Posterior vena cava (tissue), 2 donors: ENCODE measurements at regions not wholly inside any gene's neighbourhood (a gene's known extent, or its start where the extent isn't known, plus 50 kb on each side); places are given as distances from the start of the nearest gene placed in this dataset.
"Not testable (repeated sequence)": the region's sequence is repeated elsewhere in the genome, so short reads cannot be mapped to it uniquely, and the experiment has no call there.

Experiments used
- DNase-seq: peaks from one replicate; pipeline ENCODE4 v3.0.0-alpha.2; 2020; ENCODE audit warnings: low spot score
- intact Hi-C, 2 donors: fragments of 100-400 bp; cut with DNase I; formaldehyde crosslinking; loops; one replicate each; pipeline versions ENCODE4 v1.14.1 to v1.14.2; 2022 to 2023
- donor health status: DM: yes; HTN: yes; CAD: no.
- donor health status: DM: yes; HTN: yes; CAD: no.

- DNase-seq: no peak
- intact Hi-C loops: no loop called here
These were observed 376.0 kb upstream of the PAPPA start for GRCh38 chr9:115777610-115778009.

- intact Hi-C loops: no loop called here
- DNase-seq: no peak
These were observed 372.4 kb upstream of the PAPPA start for GRCh38 chr9:115781070-115781736.

GRCh38 chr9:115786321-115786720, 367.3 kb upstream of the PAPPA start:
- no peak for DNase-seq
- intact Hi-C loops: no loop called here

- intact Hi-C loops: no loop called here
- no peak for DNase-seq
These were observed 363.1 kb upstream of the PAPPA start for GRCh38 chr9:115790520-115790919.

GRCh38 chr9:115794921-115795475, 358.6 kb upstream of the PAPPA start:
- DNase-seq: no peak
- intact Hi-C loops: no loop called here

- intact Hi-C loops: no loop called here
- no peak for DNase-seq
These were observed 353.9 kb upstream of the PAPPA start for GRCh38 chr9:115799734-115800133.

- intact Hi-C loops: no loop called here
- no peak for DNase-seq
These were observed 349.4 kb upstream of the PAPPA start for GRCh38 chr9:115804206-115804605.

- intact Hi-C loops: no loop called here
- DNase-seq: no peak
These were observed 345.5 kb upstream of the PAPPA start for GRCh38 chr9:115808108-115808507.

- DNase-seq: no peak
- intact Hi-C loops: no loop called here
These were observed 344.9 kb upstream of the PAPPA start for GRCh38 chr9:115808695-115809094.

- intact Hi-C loops: no loop called here
- no peak for DNase-seq
These were observed 343.4 kb upstream of the PAPPA start for GRCh38 chr9:115810166-115810565.

GRCh38 chr9:115814081-115814480, 339.5 kb upstream of the PAPPA start:
- DNase-seq: no peak
- intact Hi-C loops: no loop called here

- no peak for DNase-seq
- intact Hi-C loops: no loop called here
These were observed 337.8 kb upstream of the PAPPA start for GRCh38 chr9:115815786-115816185.

GRCh38 chr9:115818651-115819050, 334.9 kb upstream of the PAPPA start:
- intact Hi-C loops: not testable (repeated sequence)

GRCh38 chr9:115832031-115832430, 321.6 kb upstream of the PAPPA start:
- no peak for DNase-seq
- intact Hi-C loops: no loop called here

More at GRCh38 chr9:115818651-115819050, 334.9 kb upstream of the PAPPA start:
- DNase-seq: not testable (repeated sequence)

GRCh38 chr9:115837618-115838017, 316.0 kb upstream of the PAPPA start:
- DNase-seq: no peak
- intact Hi-C loops: no loop called here

GRCh38 chr9:115838417-115838816, 315.2 kb upstream of the PAPPA start:
- intact Hi-C loops: no loop called here
- DNase-seq: no peak

GRCh38 chr9:115844433-115844832, 309.2 kb upstream of the PAPPA start:
- intact Hi-C loops: loop anchor here in 1 of 2 donors (10.0 kb wide), 1 partner anchor 1090 kb away; no protein-coding TSS in a partner anchor

GRCh38 chr9:115845648-115846312, 307.8 kb upstream of the PAPPA start:
- intact Hi-C loops: loop anchor here in 1 of 2 donors (10.0 kb wide), 1 partner anchor 1091 kb away; no protein-coding TSS in a partner anchor
- no peak for DNase-seq

More at GRCh38 chr9:115844433-115844832, 309.2 kb upstream of the PAPPA start:
- not testable (repeated sequence) for DNase-seq

- no peak for DNase-seq
- intact Hi-C loops: loop anchor here in 1 of 2 donors (10.0 kb wide), 1 partner anchor 1092 kb away; no protein-coding TSS in a partner anchor
These were observed 306.4 kb upstream of the PAPPA start for GRCh38 chr9:115847216-115847615.

- intact Hi-C loops: loop anchor here in 1 of 2 donors (10.0 kb wide), 1 partner anchor 1095 kb away; no protein-coding TSS in a partner anchor
- no peak for DNase-seq
These were observed 303.7 kb upstream of the PAPPA start for GRCh38 chr9:115849679-115850412.
